H9 (cell line): ENCODE measurements at regions not wholly inside any gene's neighbourhood (a gene's known extent, or its start where the extent isn't known, plus 50 kb on each side); places are given as distances from the start of the nearest gene placed in this dataset.

Experiments used
- DNase-seq: peaks from one replicate; pipeline ENCODE4 v3.0.0-alpha.2; 2017
- H2AFZ ChIP-seq: one replicate; pipeline ENCODE4 v1.6.1; 2013; ENCODE audit warnings: mild to moderate bottlenecking, low read length, control low read depth, moderate library complexity
- H2AK5ac ChIP-seq: 2 replicates; pipeline ENCODE4 v1.6.1; 2013; ENCODE audit warnings: low read length, control low read depth, mixed read lengths; ENCODE audit not compliant: insufficient read length
- H2BK120ac ChIP-seq: one replicate; pipeline ENCODE4 v1.6.1; 2013; ENCODE audit warnings: low read depth, mild to moderate bottlenecking, low read length, control low read depth, inconsistent platforms; ENCODE audit not compliant: poor library complexity, severe bottlenecking
- H2BK12ac ChIP-seq: 2 replicates; pipeline ENCODE4 v1.6.1; 2013; ENCODE audit warnings: low read length, control low read depth, mixed read lengths, low read depth; ENCODE audit not compliant: insufficient read length
- H2BK15ac ChIP-seq: 2 replicates; pipeline ENCODE4 v1.6.1; 2013; ENCODE audit warnings: low read depth, low read length, control low read depth
- H2BK20ac ChIP-seq: one replicate; pipeline ENCODE4 v1.6.1; 2013; ENCODE audit warnings: low read depth, mild to moderate bottlenecking, low read length, control low read depth, inconsistent platforms; ENCODE audit not compliant: poor library complexity, severe bottlenecking
- H2BK5ac ChIP-seq: 2 replicates; pipeline ENCODE4 v1.6.1; 2013; ENCODE audit warnings: low read length, control low read depth, mixed read lengths; ENCODE audit not compliant: insufficient read length
- H3K14ac ChIP-seq: 2 replicates; pipeline ENCODE4 v1.6.1; 2013; ENCODE audit warnings: low read length, control low read depth; ENCODE audit not compliant: insufficient read depth
- H3K18ac ChIP-seq: 2 replicates; pipeline ENCODE4 v1.6.1; 2013; ENCODE audit warnings: low read depth, mild to moderate bottlenecking, mixed read lengths, low read length, control low read depth; ENCODE audit not compliant: insufficient read length
- H3K23ac ChIP-seq: 2 replicates; pipeline ENCODE4 v1.6.1; 2013; ENCODE audit warnings: low read length, control low read depth, mixed read lengths, low read depth; ENCODE audit not compliant: insufficient read length
- H3K23me2 ChIP-seq: 2 replicates; pipeline ENCODE4 v1.6.1; 2013; ENCODE audit warnings: low read depth, mild to moderate bottlenecking, mixed read lengths, low read length, control low read depth; ENCODE audit not compliant: insufficient read length, poor library complexity, severe bottlenecking
- H3K27ac ChIP-seq: 2 replicates; pipeline ENCODE4 v1.5.1; 2013; ENCODE audit warnings: low read length, control low read depth, mixed read lengths, low read depth; ENCODE audit not compliant: insufficient read length
- H3K27me3 ChIP-seq: 2 replicates; pipeline ENCODE4 v1.6.1; 2013; ENCODE audit warnings: low read length, control low read depth, inconsistent platforms; ENCODE audit not compliant: insufficient read depth
- H3K4ac ChIP-seq: 2 replicates; pipeline ENCODE4 v1.6.1; 2013; ENCODE audit warnings: low read depth, mild to moderate bottlenecking, control low read depth, inconsistent platforms, low read length, moderate library complexity
- H3K4me1 ChIP-seq: 2 replicates; pipeline ENCODE4 v1.6.1; 2013; ENCODE audit warnings: low read length, control low read depth, inconsistent platforms; ENCODE audit not compliant: insufficient read depth
- H3K4me2 ChIP-seq: 2 replicates; pipeline ENCODE4 v1.6.1; 2013; ENCODE audit warnings: low read length, control low read depth, mixed read lengths; ENCODE audit not compliant: insufficient read length, insufficient read depth
- H3K56ac ChIP-seq: 2 replicates; pipeline ENCODE4 v1.6.1; 2013; ENCODE audit warnings: low read depth, mild to moderate bottlenecking, mixed read lengths, low read length, control low read depth; ENCODE audit not compliant: insufficient read length
- H3K79me1 ChIP-seq: 2 replicates; pipeline ENCODE4 v1.6.1; 2013; ENCODE audit warnings: low read depth, mild to moderate bottlenecking, moderate library complexity, low read length, control low read depth, inconsistent platforms; ENCODE audit not compliant: insufficient read depth, poor library complexity, severe bottlenecking
- H3K79me2 ChIP-seq: 2 replicates; pipeline ENCODE4 v1.6.1; 2013; ENCODE audit warnings: low read length, control low read depth, inconsistent platforms; ENCODE audit not compliant: insufficient read depth
- H3K9ac ChIP-seq: 2 replicates; pipeline ENCODE4 v1.6.1; 2013; ENCODE audit warnings: low read length, control low read depth, mixed read lengths; ENCODE audit not compliant: insufficient read length; ENCODE audit errors: extremely low read depth
- H3K9me3 ChIP-seq: one replicate; pipeline ENCODE4 v1.6.1; 2013; ENCODE audit warnings: low read depth, low read length, inconsistent platforms; ENCODE audit not compliant: control insufficient read depth
- H3T11ph ChIP-seq: one replicate; pipeline ENCODE4 v1.6.1; 2013; ENCODE audit warnings: mild to moderate bottlenecking, low read length, control low read depth, inconsistent platforms
- H4K20me1 ChIP-seq: one replicate; pipeline ENCODE4 v1.6.1; 2013; ENCODE audit not compliant: control insufficient read depth, insufficient read length, insufficient read depth
- H4K5ac ChIP-seq: 2 replicates; pipeline ENCODE4 v1.6.1; 2013; ENCODE audit warnings: low read depth, mild to moderate bottlenecking, mixed read lengths, low read length, control low read depth; ENCODE audit not compliant: insufficient read length
- H4K8ac ChIP-seq: replicated peaks from 2 replicates; pipeline ENCODE4 v1.6.1; 2013; ENCODE audit warnings: low read length, control low read depth, mixed read lengths, low read depth; ENCODE audit not compliant: insufficient read length
- H4K91ac ChIP-seq: 2 replicates; pipeline ENCODE4 v1.6.1; 2013; ENCODE audit warnings: low read depth, mild to moderate bottlenecking, moderate library complexity, mixed read lengths, low read length, control low read depth; ENCODE audit not compliant: insufficient read length
- H3K27ac Mint-ChIP-seq, 3 experiments: 2 replicates in 2 of 3; 3 replicates in 1 of 3; pipeline ENCODE4 v1.8.0; 2020 to 2021; ENCODE audit warnings: mixed read lengths in 3 of 3, mild to moderate bottlenecking in 1 of 3, moderate library complexity in 1 of 3
- H3K27me3 Mint-ChIP-seq: 2 replicates; pipeline ENCODE4 v1.8.0; 2021; ENCODE audit warnings: low read depth, mild to moderate bottlenecking, moderate library complexity, mixed read lengths
- H3K36me3 Mint-ChIP-seq, 3 experiments: 2 replicates in 2 of 3; 3 replicates in 1 of 3; pipeline ENCODE4 v1.8.0; 2020 to 2021; ENCODE audit warnings: low read depth in 3 of 3, mixed read lengths in 3 of 3; ENCODE audit not compliant: insufficient read depth in 1 of 3
- H3K4me1 Mint-ChIP-seq, 2 experiments: 2 replicates each; pipeline ENCODE4 v1.8.0; 2020; ENCODE audit warnings: mixed read lengths in 2 of 2
- H3K4me3 Mint-ChIP-seq, 2 experiments: 2 replicates in 1 of 2; 3 replicates in 1 of 2; pipeline ENCODE4 v1.8.0; 2020 to 2021; ENCODE audit warnings: mild to moderate bottlenecking in 2 of 2, mixed read lengths in 2 of 2, moderate library complexity in 1 of 2
- H3K9me3 Mint-ChIP-seq, 2 experiments: 2 replicates in 1 of 2; 3 replicates in 1 of 2; pipeline ENCODE4 v1.8.0; 2020; ENCODE audit warnings: mild to moderate bottlenecking in 2 of 2, mixed read lengths in 2 of 2, moderate library complexity in 1 of 2
- WGBS: extraction: QIAGEN DNeasy Blood & Tissue Kit; methylation state at CpG from one replicate; pipeline ENCODE4 v1.1.7; 2013; ENCODE audit warnings: missing lambda C conversion rate, low lambda C conversion rate, mixed read lengths; ENCODE audit not compliant: insufficient read length; ENCODE audit errors: extremely low coverage; 5-methylcytosine and 5-hydroxymethylcytosine counted together
- TF ChIP-seq, protein P1 (sequence below): fragments of 200-600 bp; sonication (generic); conservative IDR thresholded peaks from 3 replicates; pipeline ENCODE4 v1.8.0; 2021; ENCODE audit warnings: antibody characterized with exemption, mild to moderate bottlenecking

DNA sequence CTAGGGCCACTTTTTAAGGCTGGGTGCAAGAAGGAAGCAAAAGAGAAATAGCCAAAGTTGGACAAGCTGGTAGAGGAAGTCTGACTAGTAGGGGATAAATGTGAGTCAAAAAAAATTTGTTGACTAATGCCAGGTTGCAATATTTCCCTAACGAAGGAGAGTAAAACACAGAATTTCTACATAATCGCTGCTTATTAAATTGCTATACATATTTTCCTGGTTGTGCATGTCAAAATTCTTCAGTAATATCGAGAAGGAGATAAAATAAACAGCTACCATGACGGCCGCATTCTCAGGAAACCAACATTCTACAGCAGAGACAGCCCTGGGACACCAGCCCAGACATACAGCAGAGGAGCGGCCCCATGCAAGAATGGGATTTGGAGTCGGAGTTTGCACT is 148.3 kb downstream of the ESM1 start:
- no peak for DNase-seq
- no peaks in the 10 kb centered on the region for H3K9me3 ChIP-seq
- H2BK5ac ChIP-seq, result no peak overlapping the region
- H4K5ac ChIP-seq, result no peak overlapping the region
- Mint-ChIP-seq H3K36me3 (no peaks in the 10 kb centered on the region), H3K9me3 (no peaks in the 10 kb centered on the region), H3K4me3 (no peak overlapping the region), H3K27ac (no peak overlapping the region), H3K27me3 (peaks cover 2% of the 10 kb centered on the region; the same call in 1 of the 2 replicates), H3K4me1 (0 out of 4 replicates have a peak, but pooled peaks cover 1 to 2% of the 10 kb centered on the region in 2 experiments)
- no peak overlapping the region for H3K4me2 ChIP-seq
- no peak overlapping the region for H2AFZ ChIP-seq
- no peak overlapping the region for H3K23ac ChIP-seq
- H2BK15ac ChIP-seq, result no peak overlapping the region
- no peaks in the 10 kb centered on the region for H3K79me1 ChIP-seq
- H3K14ac ChIP-seq, result no peak overlapping the region
- H4K8ac ChIP-seq, result no peak overlapping the region
- H3K23me2 ChIP-seq, result no peaks in the 10 kb centered on the region
- H2BK20ac ChIP-seq, result no peak overlapping the region
- no peaks in the 10 kb centered on the region for H3K4me1 ChIP-seq
- H3K18ac ChIP-seq, result no peak overlapping the region
- no peak overlapping the region for H3T11ph ChIP-seq
- H3K56ac ChIP-seq, result no peak overlapping the region
- H3K27me3 ChIP-seq, result no peaks in the 10 kb centered on the region
- no peak overlapping the region for H3K27ac ChIP-seq
- no peak overlapping the region for H2AK5ac ChIP-seq
- no peak overlapping the region for H3K9ac ChIP-seq
- H2BK120ac ChIP-seq, result no peak overlapping the region
- no peak overlapping the region for H3K4ac ChIP-seq
- H3K79me2 ChIP-seq, result no peaks in the 10 kb centered on the region
- WGBS, result no CpG with 5 or more reads among the region's 7 CpGs
- H4K91ac ChIP-seq, result no peak overlapping the region
- H2BK12ac ChIP-seq, result no peak overlapping the region
- H4K20me1 ChIP-seq, result no peaks in the 10 kb centered on the region
- TF ChIP-seq, protein P1, sequence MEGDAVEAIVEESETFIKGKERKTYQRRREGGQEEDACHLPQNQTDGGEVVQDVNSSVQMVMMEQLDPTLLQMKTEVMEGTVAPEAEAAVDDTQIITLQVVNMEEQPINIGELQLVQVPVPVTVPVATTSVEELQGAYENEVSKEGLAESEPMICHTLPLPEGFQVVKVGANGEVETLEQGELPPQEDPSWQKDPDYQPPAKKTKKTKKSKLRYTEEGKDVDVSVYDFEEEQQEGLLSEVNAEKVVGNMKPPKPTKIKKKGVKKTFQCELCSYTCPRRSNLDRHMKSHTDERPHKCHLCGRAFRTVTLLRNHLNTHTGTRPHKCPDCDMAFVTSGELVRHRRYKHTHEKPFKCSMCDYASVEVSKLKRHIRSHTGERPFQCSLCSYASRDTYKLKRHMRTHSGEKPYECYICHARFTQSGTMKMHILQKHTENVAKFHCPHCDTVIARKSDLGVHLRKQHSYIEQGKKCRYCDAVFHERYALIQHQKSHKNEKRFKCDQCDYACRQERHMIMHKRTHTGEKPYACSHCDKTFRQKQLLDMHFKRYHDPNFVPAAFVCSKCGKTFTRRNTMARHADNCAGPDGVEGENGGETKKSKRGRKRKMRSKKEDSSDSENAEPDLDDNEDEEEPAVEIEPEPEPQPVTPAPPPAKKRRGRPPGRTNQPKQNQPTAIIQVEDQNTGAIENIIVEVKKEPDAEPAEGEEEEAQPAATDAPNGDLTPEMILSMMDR, result no peak
